HEK293 (cell line): ENCODE measurements at regions not wholly inside any gene's neighbourhood (a gene's known extent, or its start where the extent isn't known, plus 50 kb on each side); places are given as distances from the start of the nearest gene placed in this dataset.
A peak's percentile ranks its signal among the peaks of the same experiment; 100 is the strongest.

ENCODE experiments used
- CTCF ChIA-PET: fragments of 350-600 bp; formaldehyde crosslinking; extraction: SDS; loops from one replicate; lab custom pipeline; 2021; ENCODE audit warnings: antibody characterized with exemption; lab: Yijun Ruan, JAX
- POLR2A ChIA-PET: fragments of 300-600 bp; formaldehyde crosslinking; extraction: SDS; loops from one replicate; lab custom pipeline; 2020; ENCODE audit warnings: antibody characterized with exemption, inconsistent platforms; lab: Yijun Ruan, JAX
- H3K27ac ChIP-seq: fragments of 200-500 bp; sonication (Bioruptor generic); 2 replicates; pipeline ENCODE4 v1.5.1; 2014; ENCODE audit warnings: low read depth, low read length, control low read depth, inconsistent platforms; ENCODE audit errors: extremely low read depth
- H3K36me3 ChIP-seq, 2 experiments: fragments of 200-500 bp in 1 of 2; sonication (Bioruptor generic) in 1 of 2; 1 replicate in 1 of 2; 2 replicates in 1 of 2; pipeline ENCODE4 v1.5.1; 2014 to 2017; ENCODE audit warnings: inconsistent platforms in 2 of 2, low read length in 2 of 2; ENCODE audit not compliant: control insufficient read depth in 2 of 2, insufficient read depth in 1 of 2
- H3K4me1 ChIP-seq: fragments of 200-500 bp; sonication (Bioruptor generic); 2 replicates; pipeline ENCODE4 v1.5.1; 2014; ENCODE audit warnings: mild to moderate bottlenecking, low read length, inconsistent platforms; ENCODE audit not compliant: control insufficient read depth, insufficient read depth
- H3K4me3 ChIP-seq: 2 replicates; pipeline ENCODE4 v1.5.1; 2011; ENCODE audit warnings: low read depth, mild to moderate bottlenecking, control low read depth, low read length, moderate library complexity
- H3K9me3 ChIP-seq: fragments of 200-500 bp; sonication (Bioruptor generic); 2 replicates; pipeline ENCODE4 v1.5.1; 2014; ENCODE audit warnings: low read depth, low read length, inconsistent platforms; ENCODE audit not compliant: control insufficient read depth, insufficient read depth
- CTCF ChIP-seq: fragments of 450-650 bp; formaldehyde crosslinking; IDR thresholded peaks from 2 replicates; pipeline ENCODE4 v1.5.1; 2016; ENCODE audit warnings: missing biosample characterization, missing genetic modification characterization
- GLI2 ChIP-seq: fragments of 450-650 bp; formaldehyde crosslinking; IDR thresholded peaks from 2 replicates; pipeline ENCODE4; 2017; ENCODE audit warnings: missing biosample characterization, missing genetic modification characterization, low read depth, borderline replicate concordance
- HOXD13 ChIP-seq: sonication (generic); formaldehyde crosslinking; IDR thresholded peaks from 2 replicates; pipeline ENCODE4 v1.8.0; 2022; ENCODE audit warnings: missing genetic modification reagents, borderline replicate concordance
- OVOL3 ChIP-seq: fragments of 450-650 bp; formaldehyde crosslinking; IDR thresholded peaks from 2 replicates; pipeline ENCODE4 v1.5.1; 2016; ENCODE audit warnings: missing biosample characterization, missing genetic modification characterization
- PRDM1 ChIP-seq: fragments of 450-650 bp; formaldehyde crosslinking; IDR thresholded peaks from 2 replicates; pipeline ENCODE4; 2016; ENCODE audit warnings: missing biosample characterization, missing genetic modification characterization
- SP7 ChIP-seq: fragments of 450-650 bp; formaldehyde crosslinking; IDR thresholded peaks from 2 replicates; pipeline ENCODE4 v1.5.1; 2016; ENCODE audit warnings: missing biosample characterization, missing genetic modification characterization
- WT1 ChIP-seq: fragments of 450-650 bp; formaldehyde crosslinking; IDR thresholded peaks from 2 replicates; pipeline ENCODE4 v1.5.1; 2016; ENCODE audit warnings: missing biosample characterization, missing genetic modification characterization
- ZBTB26 ChIP-seq: fragments of 450-650 bp; formaldehyde crosslinking; optimal IDR thresholded peaks from 2 replicates; pipeline ENCODE3; 2016; ENCODE audit warnings: missing biosample characterization, mild to moderate bottlenecking, missing genetic modification characterization
- ZEB2 ChIP-seq: fragments of 450-650 bp; formaldehyde crosslinking; IDR thresholded peaks from 2 replicates; pipeline ENCODE4 v1.5.1; 2016; ENCODE audit warnings: missing biosample characterization, missing genetic modification characterization
- ZIC2 ChIP-seq: fragments of 450-650 bp; formaldehyde crosslinking; IDR thresholded peaks from 2 replicates; pipeline ENCODE4 v1.5.1; 2016; ENCODE audit warnings: missing biosample characterization, missing genetic modification characterization
- ZNF280C ChIP-seq: fragments of 450-650 bp; formaldehyde crosslinking; IDR thresholded peaks from 2 replicates; pipeline ENCODE4 v1.5.1; 2016; ENCODE audit warnings: missing biosample characterization, missing genetic modification characterization
- ZNF398 ChIP-seq: fragments of 450-650 bp; formaldehyde crosslinking; IDR thresholded peaks from 2 replicates; pipeline ENCODE4 v1.5.1; 2017; ENCODE audit warnings: missing biosample characterization, missing genetic modification characterization
- ZNF423 ChIP-seq: fragments of 450-650 bp; formaldehyde crosslinking; IDR thresholded peaks from 2 replicates; pipeline ENCODE4 v1.5.1; 2016; ENCODE audit warnings: missing biosample characterization, missing genetic modification characterization
- ZNF488 ChIP-seq: fragments of 450-650 bp; formaldehyde crosslinking; IDR thresholded peaks from 2 replicates; pipeline ENCODE4 v1.5.1; 2016; ENCODE audit warnings: missing biosample characterization, missing genetic modification characterization
- ZNF510 ChIP-seq: fragments of 450-650 bp; formaldehyde crosslinking; IDR thresholded peaks from 2 replicates; pipeline ENCODE4 v1.5.1; 2018; ENCODE audit warnings: mild to moderate bottlenecking, missing genetic modification characterization, missing biosample characterization; ENCODE audit not compliant: insufficient replicate concordance
- ZNF621 ChIP-seq: fragments of 450-650 bp; formaldehyde crosslinking; IDR thresholded peaks from 2 replicates; pipeline ENCODE4 v1.5.1; 2017; ENCODE audit warnings: missing biosample characterization, missing genetic modification characterization
- ZNF623 ChIP-seq: fragments of 450-650 bp; formaldehyde crosslinking; IDR thresholded peaks from 2 replicates; pipeline ENCODE4 v1.5.1; 2016; ENCODE audit warnings: missing biosample characterization, missing genetic modification characterization
- ZNF660 ChIP-seq: fragments of 450-650 bp; IDR thresholded peaks from 2 replicates; pipeline ENCODE4 v1.5.1; 2018; ENCODE audit warnings: missing biosample characterization, mild to moderate bottlenecking, missing genetic modification characterization
- ZNF677 ChIP-seq: fragments of 450-650 bp; IDR thresholded peaks from 2 replicates; pipeline ENCODE4 v1.5.0; 2018; ENCODE audit warnings: missing biosample characterization, mild to moderate bottlenecking, missing genetic modification characterization, moderate library complexity
- ZNF76 ChIP-seq: fragments of 450-650 bp; formaldehyde crosslinking; IDR thresholded peaks from 2 replicates; pipeline ENCODE4; 2016; ENCODE audit warnings: low read depth, missing biosample characterization, missing genetic modification characterization, borderline replicate concordance
- ZNF777 ChIP-seq: fragments of 450-650 bp; formaldehyde crosslinking; IDR thresholded peaks from 2 replicates; pipeline ENCODE4 v1.5.1; 2017; ENCODE audit warnings: missing biosample characterization, missing genetic modification characterization, borderline replicate concordance
- ZSCAN23 ChIP-seq: fragments of 450-650 bp; formaldehyde crosslinking; IDR thresholded peaks from 2 replicates; pipeline ENCODE4 v1.5.1; 2016; ENCODE audit warnings: missing biosample characterization, missing genetic modification characterization

- CTCF ChIA-PET = interaction anchor here (1.4 to 1.8 kb wide), 2 partner anchors 8 to 254 kb away, joined by 5 to 8 read pairs; no protein-coding TSS in a partner anchor
- H3K4me3 ChIP-seq = no peak overlapping the region
- TF ChIP-seq ZIC2 (tag by site-specific recombination) (peak; percentile 33; the same call in 1 of the 2 replicates), ZNF76 (tag by site-specific recombination) (no peak)
- TF ChIP-seq, all 188 proteins: peak for 1
- POLR2A ChIA-PET = no interaction called here
- H3K9me3 ChIP-seq = no peaks in the 10 kb centered on the region
- no peak overlapping the region for H3K27ac ChIP-seq
- no peaks in the 10 kb centered on the region for H3K4me1 ChIP-seq
- H3K36me3 ChIP-seq = no peaks in the 10 kb centered on the region
Observed at GRCh38 chr14:100638211-100638855, 51.1 kb upstream of the BEGAIN start.

GRCh38 chr14:100639280-100639679 lies 52.1 kb upstream of the BEGAIN start:
- Histone ChIP-seq H3K4me3 (no peak overlapping the region), H3K4me1 (no peaks in the 10 kb centered on the region), H3K27ac (no peak overlapping the region), H3K9me3 (no peaks in the 10 kb centered on the region), H3K36me3 (no peaks in the 10 kb centered on the region)
- TF ChIP-seq ZNF623 = peak; percentile 33; the same call in 1 of the 2 replicates
- no peak for TF ChIP-seq PRDM1
- ChIA-PET POLR2A (no interaction called here), CTCF (no interaction called here)

GRCh38 chr14:100640471-100641273 lies 53.5 kb upstream of the BEGAIN start:
- H3K9me3 ChIP-seq = no peaks in the 10 kb centered on the region
- POLR2A ChIA-PET = no interaction called here
- peaks cover 2% of the 10 kb centered on the region; the same call in 1 of the 2 replicates for H3K4me1 ChIP-seq
- H3K4me3 ChIP-seq = no peak overlapping the region
- H3K36me3 ChIP-seq = no peaks in the 10 kb centered on the region
- no peak overlapping the region for H3K27ac ChIP-seq
- CTCF ChIA-PET = interaction anchor here (0.6 to 1.2 kb wide), 2 partner anchors 38 to 200 kb away, joined by 3 to 4 read pairs; no protein-coding TSS in a partner anchor
- TF ChIP-seq ZNF423 (tag by site-specific recombination) (no peak), GLI2 (tag by site-specific recombination) (no peak), ZNF510 (tag by site-specific recombination) (no peak), CTCF (tag by site-specific recombination) (no peak), ZNF777 (no peak), HOXD13 (no peak), ZNF398 (tag by site-specific recombination) (no peak), OVOL3 (tag by site-specific recombination) (no peak), ZNF621 (tag by site-specific recombination) (no peak), ZNF677 (tag by site-specific recombination) (no peak), ZEB2 (no peak), ZNF280C (tag by site-specific recombination) (no peak), ZNF660 (tag by site-specific recombination) (no peak), SP7 (tag by site-specific recombination) (no peak), ZNF488 (no peak), ZSCAN23 (no peak), WT1 (no peak), ZBTB26 (tag by site-specific recombination) (no peak)
